Loucy (cell line): ENCODE measurements at regions not wholly inside any gene's neighbourhood (a gene's known extent, or its start where the extent isn't known, plus 50 kb on each side); places are given as distances from the start of the nearest gene placed in this dataset.

Source experiments
- EZH2phosphoT487 ChIP-seq: fragments of 200-600 bp; IDR thresholded peaks from 2 replicates; pipeline ENCODE4 v1.6.1; 2018; ENCODE audit warnings: antibody characterized with exemption, mild to moderate bottlenecking, moderate library complexity, borderline replicate concordance
- TF ChIP-seq, protein P1 (sequence below): fragments of 200-600 bp; sonication (generic); conservative IDR thresholded peaks from 2 replicates; pipeline ENCODE4 v1.5.1; 2014; ENCODE audit warnings: mild to moderate bottlenecking, antibody characterized with exemption, low read length

DNA sequence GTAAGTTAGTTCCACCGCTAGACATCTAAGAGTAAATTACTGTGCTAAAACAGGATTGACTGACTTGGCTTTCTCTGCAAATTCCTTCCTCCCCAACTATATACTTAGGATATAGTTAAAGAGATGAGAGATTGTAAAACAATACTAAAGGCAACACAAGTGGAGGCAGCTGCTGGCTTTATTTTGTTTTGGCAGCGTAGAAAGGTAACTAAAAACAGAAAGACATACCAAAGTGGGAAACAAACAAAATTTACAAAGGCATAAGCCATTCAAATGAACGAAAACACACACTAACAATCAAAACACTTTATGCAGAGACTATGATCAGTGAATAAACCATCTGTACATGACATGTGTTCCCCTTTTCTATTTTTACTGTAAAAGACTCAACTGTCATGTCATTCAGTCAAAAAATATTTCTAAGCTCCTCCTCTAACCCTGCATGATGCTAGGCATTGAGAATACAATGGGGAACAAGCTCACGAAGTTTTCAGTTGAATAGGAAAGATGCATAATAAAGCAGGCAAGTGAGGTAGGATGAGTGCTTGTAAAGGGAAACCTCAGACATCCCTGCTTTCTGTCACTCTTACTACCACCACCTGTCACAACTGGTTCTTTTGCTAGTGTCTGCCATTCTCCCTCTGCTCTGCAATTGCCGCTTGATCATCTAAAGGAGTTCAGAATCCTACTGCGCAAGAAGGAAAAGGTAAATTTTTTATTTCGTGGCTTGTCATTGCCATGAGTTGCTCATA lies 64.2 kb upstream of the COL1A2 start:
- TF ChIP-seq, protein P1, sequence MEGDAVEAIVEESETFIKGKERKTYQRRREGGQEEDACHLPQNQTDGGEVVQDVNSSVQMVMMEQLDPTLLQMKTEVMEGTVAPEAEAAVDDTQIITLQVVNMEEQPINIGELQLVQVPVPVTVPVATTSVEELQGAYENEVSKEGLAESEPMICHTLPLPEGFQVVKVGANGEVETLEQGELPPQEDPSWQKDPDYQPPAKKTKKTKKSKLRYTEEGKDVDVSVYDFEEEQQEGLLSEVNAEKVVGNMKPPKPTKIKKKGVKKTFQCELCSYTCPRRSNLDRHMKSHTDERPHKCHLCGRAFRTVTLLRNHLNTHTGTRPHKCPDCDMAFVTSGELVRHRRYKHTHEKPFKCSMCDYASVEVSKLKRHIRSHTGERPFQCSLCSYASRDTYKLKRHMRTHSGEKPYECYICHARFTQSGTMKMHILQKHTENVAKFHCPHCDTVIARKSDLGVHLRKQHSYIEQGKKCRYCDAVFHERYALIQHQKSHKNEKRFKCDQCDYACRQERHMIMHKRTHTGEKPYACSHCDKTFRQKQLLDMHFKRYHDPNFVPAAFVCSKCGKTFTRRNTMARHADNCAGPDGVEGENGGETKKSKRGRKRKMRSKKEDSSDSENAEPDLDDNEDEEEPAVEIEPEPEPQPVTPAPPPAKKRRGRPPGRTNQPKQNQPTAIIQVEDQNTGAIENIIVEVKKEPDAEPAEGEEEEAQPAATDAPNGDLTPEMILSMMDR: no peak
- TF ChIP-seq EZH2phosphoT487: no peak
